Hepatocyte (in vitro differentiated cells): ENCODE measurements at regions not wholly inside any gene's neighbourhood (a gene's known extent, or its start where the extent isn't known, plus 50 kb on each side); places are given as distances from the start of the nearest gene placed in this dataset.
A peak's percentile ranks its signal among the peaks of the same experiment; 100 is the strongest.

Experiments used
- DNase-seq: peaks from one replicate; pipeline ENCODE4 v3.0.0-alpha.2; 2016; ENCODE audit warnings: low spot score
- H2AFZ ChIP-seq: fragments of 200-600 bp; sonication (generic); 2 replicates; pipeline ENCODE4 v1.6.0; 2016; ENCODE audit warnings: antibody characterized with exemption, mild to moderate bottlenecking
- H3K27ac ChIP-seq: fragments of 200-600 bp; sonication (generic); 2 replicates; pipeline ENCODE4 v1.5.1; 2016; ENCODE audit warnings: mild to moderate bottlenecking
- H3K27me3 ChIP-seq: fragments of 200-600 bp; sonication (generic); 2 replicates; pipeline ENCODE4 v1.6.1; 2016
- H3K36me3 ChIP-seq: fragments of 200-600 bp; sonication (generic); replicated peaks from 2 replicates; pipeline ENCODE4 v1.5.1; 2016; ENCODE audit warnings: low read depth; ENCODE audit not compliant: insufficient read depth
- H3K4me1 ChIP-seq: fragments of 200-600 bp; sonication (generic); 2 replicates; pipeline ENCODE4 v1.5.1; 2016; ENCODE audit warnings: mild to moderate bottlenecking, moderate library complexity; ENCODE audit not compliant: insufficient read depth
- H3K4me2 ChIP-seq: fragments of 200-600 bp; sonication (generic); 2 replicates; pipeline ENCODE4 v1.6.0; 2016
- H3K4me3 ChIP-seq: fragments of 200-600 bp; sonication (generic); 2 replicates; pipeline ENCODE4 v1.5.1; 2016; ENCODE audit warnings: mild to moderate bottlenecking
- H3K79me2 ChIP-seq: fragments of 200-600 bp; sonication (generic); 2 replicates; pipeline ENCODE4 v1.6.0; 2017; ENCODE audit warnings: mild to moderate bottlenecking
- H3K9me2 ChIP-seq: fragments of 200-600 bp; sonication (generic); replicated peaks from 2 replicates; pipeline ENCODE4 v1.6.0; 2017; ENCODE audit warnings: mild to moderate bottlenecking; ENCODE audit not compliant: insufficient read depth
- H3K9me3 ChIP-seq: fragments of 200-600 bp; sonication (generic); 2 replicates; pipeline ENCODE4 v1.5.1; 2016; ENCODE audit warnings: low read depth, mild to moderate bottlenecking
- H4K20me1 ChIP-seq: fragments of 200-600 bp; sonication (generic); 2 replicates; pipeline ENCODE4 v1.6.0; 2016; ENCODE audit warnings: mild to moderate bottlenecking; ENCODE audit not compliant: insufficient read depth, poor library complexity, severe bottlenecking
- EZH2 ChIP-seq: fragments of 200-600 bp; sonication (generic); IDR thresholded peaks from 2 replicates; pipeline ENCODE4 v1.6.1; 2016; ENCODE audit warnings: antibody characterized with exemption, mild to moderate bottlenecking, borderline replicate concordance
- EZH2phosphoT487 ChIP-seq: fragments of 200-600 bp; sonication (generic); IDR thresholded peaks from one replicate; pipeline ENCODE4 v1.6.1; 2018; ENCODE audit warnings: antibody characterized with exemption, mild to moderate bottlenecking, low read depth, moderate library complexity; ENCODE audit not compliant: unreplicated experiment, severe bottlenecking
- WGBS: methylation state at CpG from one replicate; pipeline ENCODE4 v1.1.6; 2016; ENCODE audit warnings: low lambda C conversion rate; ENCODE audit errors: missing lambda C conversion rate; 5-methylcytosine and 5-hydroxymethylcytosine counted together
- TF ChIP-seq, protein P1 (sequence below): fragments of 200-600 bp; sonication (generic); IDR thresholded peaks from 2 replicates; pipeline ENCODE4 v1.5.1; 2016; ENCODE audit warnings: antibody characterized with exemption, mild to moderate bottlenecking; ENCODE audit not compliant: poor library complexity

GRCh38 chr2:39523308-39524044, 86.4 kb upstream of the MAP4K3 start:
- Histone ChIP-seq H2AFZ (no peak overlapping the region), H3K9me2 (no peaks in the 10 kb centered on the region), H3K4me2 (no peak overlapping the region)

GRCh38 chr2:39524061-39524460, 87.0 kb upstream of the MAP4K3 start:
- WGBS, result 90% methylated on average over 2 of the region's 2 CpGs

More at GRCh38 chr2:39523308-39524044, 86.4 kb upstream of the MAP4K3 start:
- no peak overlapping the region for H3K4me3 ChIP-seq
- peaks cover 2% of the 10 kb centered on the region for H3K4me1 ChIP-seq
- H3K27me3 ChIP-seq, result no peaks in the 10 kb centered on the region
- H3K79me2 ChIP-seq, result no peaks in the 10 kb centered on the region
- 77% methylated on average over 2 of the region's 2 CpGs for WGBS
- no peaks in the 10 kb centered on the region for H3K36me3 ChIP-seq
- no peak for DNase-seq
- H4K20me1 ChIP-seq, result no peaks in the 10 kb centered on the region
- no peaks in the 10 kb centered on the region for H3K9me3 ChIP-seq
- peak overlapping the region; percentile 41 for H3K27ac ChIP-seq
- TF ChIP-seq, protein P1, sequence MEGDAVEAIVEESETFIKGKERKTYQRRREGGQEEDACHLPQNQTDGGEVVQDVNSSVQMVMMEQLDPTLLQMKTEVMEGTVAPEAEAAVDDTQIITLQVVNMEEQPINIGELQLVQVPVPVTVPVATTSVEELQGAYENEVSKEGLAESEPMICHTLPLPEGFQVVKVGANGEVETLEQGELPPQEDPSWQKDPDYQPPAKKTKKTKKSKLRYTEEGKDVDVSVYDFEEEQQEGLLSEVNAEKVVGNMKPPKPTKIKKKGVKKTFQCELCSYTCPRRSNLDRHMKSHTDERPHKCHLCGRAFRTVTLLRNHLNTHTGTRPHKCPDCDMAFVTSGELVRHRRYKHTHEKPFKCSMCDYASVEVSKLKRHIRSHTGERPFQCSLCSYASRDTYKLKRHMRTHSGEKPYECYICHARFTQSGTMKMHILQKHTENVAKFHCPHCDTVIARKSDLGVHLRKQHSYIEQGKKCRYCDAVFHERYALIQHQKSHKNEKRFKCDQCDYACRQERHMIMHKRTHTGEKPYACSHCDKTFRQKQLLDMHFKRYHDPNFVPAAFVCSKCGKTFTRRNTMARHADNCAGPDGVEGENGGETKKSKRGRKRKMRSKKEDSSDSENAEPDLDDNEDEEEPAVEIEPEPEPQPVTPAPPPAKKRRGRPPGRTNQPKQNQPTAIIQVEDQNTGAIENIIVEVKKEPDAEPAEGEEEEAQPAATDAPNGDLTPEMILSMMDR, result no peak
- no peak for TF ChIP-seq EZH2
- TF ChIP-seq EZH2phosphoT487, result no peak

GRCh38 chr2:39524756-39525635, 87.9 kb upstream of the MAP4K3 start:
- no peaks in the 10 kb centered on the region for H3K79me2 ChIP-seq
- 69% methylated on average over 7 of the region's 7 CpGs for WGBS
- H3K4me2 ChIP-seq, result no peak overlapping the region
- TF ChIP-seq EZH2phosphoT487 (no peak), EZH2 (no peak)
- TF ChIP-seq, protein P1, result no peak
- H3K36me3 ChIP-seq, result no peaks in the 10 kb centered on the region
- H3K27ac ChIP-seq, result peak overlapping the region; percentile 32
- DNase-seq, result no peak
- H3K4me1 ChIP-seq, result peaks cover 2% of the 10 kb centered on the region
- H3K9me2 ChIP-seq, result no peaks in the 10 kb centered on the region
- H3K9me3 ChIP-seq, result no peaks in the 10 kb centered on the region
- no peaks in the 10 kb centered on the region for H4K20me1 ChIP-seq
- no peaks in the 10 kb centered on the region for H3K27me3 ChIP-seq
- no peak overlapping the region for H2AFZ ChIP-seq
- H3K4me3 ChIP-seq, result no peak overlapping the region

More at GRCh38 chr2:39524061-39524460, 87.0 kb upstream of the MAP4K3 start:
- peaks cover 2% of the 10 kb centered on the region for H3K4me1 ChIP-seq
- no peaks in the 10 kb centered on the region for H3K79me2 ChIP-seq
- H3K4me3 ChIP-seq, result no peak overlapping the region
- no peaks in the 10 kb centered on the region for H4K20me1 ChIP-seq
- TF ChIP-seq, protein P1, result no peak
- TF ChIP-seq EZH2, result no peak
- no peak for TF ChIP-seq EZH2phosphoT487
- no peaks in the 10 kb centered on the region for H3K9me3 ChIP-seq
- DNase-seq, result no peak
- H3K9me2 ChIP-seq, result no peaks in the 10 kb centered on the region
- H3K27me3 ChIP-seq, result no peaks in the 10 kb centered on the region
- H2AFZ ChIP-seq, result no peak overlapping the region
- H3K27ac ChIP-seq, result peak overlapping the region; percentile 41
- H3K36me3 ChIP-seq, result no peaks in the 10 kb centered on the region
- no peak overlapping the region for H3K4me2 ChIP-seq
